Caco-2 (cell line): ENCODE measurements at regions not wholly inside any gene's neighbourhood (a gene's known extent, or its start where the extent isn't known, plus 50 kb on each side); places are given as distances from the start of the nearest gene placed in this dataset.

Experiments used
- BruUV-seq: library from RNA; stranded (reverse); fragments of 400-500 nt; replicated peaks from 2 replicates; lab custom pipeline; 2021; lab: Mats Ljungman, UMichigan
- CTCF ChIA-PET: fragments of 300-600 bp; sonication (Branson Sonifier 250); formaldehyde crosslinking; loops from one replicate; lab custom pipeline; 2022; ENCODE audit warnings: antibody characterized with exemption; lab: Charles Lee
- POLR2A ChIA-PET: fragments of 300-600 bp; sonication (Branson Sonifier 250); formaldehyde crosslinking; loops from one replicate; lab custom pipeline; 2022; ENCODE audit warnings: antibody characterized with exemption; lab: Charles Lee
- DNase-seq, 2 experiments: peaks; one replicate each; pipeline versions ENCODE4 v3.0.0 to v3.0.0-alpha.2; 2020 to 2022
- H3K27me3 ChIP-seq: replicated peaks from 2 replicates; pipeline ENCODE4 v1.6.0; 2011; ENCODE audit warnings: low read length; ENCODE audit not compliant: control insufficient read depth, insufficient read depth
- H3K36me3 ChIP-seq: 2 replicates; pipeline ENCODE4 v1.5.1; 2011; ENCODE audit warnings: low read length; ENCODE audit not compliant: control insufficient read depth, insufficient read depth
- H3K4me1 ChIP-seq: fragments of 250-450 bp; sonication (Bioruptor Pico); 2 replicates; pipeline ENCODE4 v1.5.1; 2020; ENCODE audit warnings: mild to moderate bottlenecking
- H3K4me3 ChIP-seq: 2 replicates; pipeline ENCODE4 v1.5.1; 2011; ENCODE audit warnings: low read depth, mild to moderate bottlenecking, control low read depth, low read length
- H3K9me3 ChIP-seq: fragments of 250-450 bp; sonication (Bioruptor Pico); 2 replicates; pipeline ENCODE4 v1.5.1; 2020; ENCODE audit warnings: mild to moderate bottlenecking, moderate library complexity
- H3K27ac Mint-ChIP-seq: one replicate; pipeline ENCODE4 v1.8.0; 2022; ENCODE audit warnings: mixed read lengths; ENCODE audit not compliant: unreplicated experiment
- H3K27me3 Mint-ChIP-seq: one replicate; pipeline ENCODE4 v1.8.0; 2022; ENCODE audit warnings: mixed read lengths; ENCODE audit not compliant: insufficient read depth, unreplicated experiment
- H3K36me3 Mint-ChIP-seq: one replicate; pipeline ENCODE4 v1.8.0; 2022; ENCODE audit warnings: mild to moderate bottlenecking, mixed read lengths; ENCODE audit not compliant: insufficient read depth, unreplicated experiment
- H3K4me1 Mint-ChIP-seq: one replicate; pipeline ENCODE4 v1.8.0; 2022; ENCODE audit warnings: low read depth, mixed read lengths; ENCODE audit not compliant: unreplicated experiment
- H3K4me3 Mint-ChIP-seq: one replicate; pipeline ENCODE4 v1.8.0; 2022; ENCODE audit warnings: mild to moderate bottlenecking, moderate library complexity, mixed read lengths; ENCODE audit not compliant: unreplicated experiment
- H3K9me3 Mint-ChIP-seq: one replicate; pipeline ENCODE4 v1.8.0; 2022; ENCODE audit warnings: mixed read lengths; ENCODE audit not compliant: unreplicated experiment
- intact Hi-C: fragments of 100-400 bp; cut with micrococcal nuclease; formaldehyde crosslinking; loops from one replicate; pipeline ENCODE4 v1.10.0; 2022; ENCODE audit not compliant: unreplicated experiment
- TF ChIP-seq, protein P1 (sequence below), 2 experiments: fragments of 200-600 bp in 1 of 2; IDR thresholded peaks; 1 replicate in 1 of 2; 2 replicates in 1 of 2; pipeline versions ENCODE4 v1.5.1 to v1.8.0; 2011 to 2022; ENCODE audit warnings: antibody characterized with exemption in 1 of 2, control low read depth in 1 of 2, inconsistent platforms in 1 of 2, low read depth in 1 of 2, low read length in 1 of 2, mild to moderate bottlenecking in 1 of 2, moderate library complexity in 1 of 2; ENCODE audit not compliant: insufficient read depth in 1 of 2, severe bottlenecking in 1 of 2, unreplicated experiment in 1 of 2

DNA sequence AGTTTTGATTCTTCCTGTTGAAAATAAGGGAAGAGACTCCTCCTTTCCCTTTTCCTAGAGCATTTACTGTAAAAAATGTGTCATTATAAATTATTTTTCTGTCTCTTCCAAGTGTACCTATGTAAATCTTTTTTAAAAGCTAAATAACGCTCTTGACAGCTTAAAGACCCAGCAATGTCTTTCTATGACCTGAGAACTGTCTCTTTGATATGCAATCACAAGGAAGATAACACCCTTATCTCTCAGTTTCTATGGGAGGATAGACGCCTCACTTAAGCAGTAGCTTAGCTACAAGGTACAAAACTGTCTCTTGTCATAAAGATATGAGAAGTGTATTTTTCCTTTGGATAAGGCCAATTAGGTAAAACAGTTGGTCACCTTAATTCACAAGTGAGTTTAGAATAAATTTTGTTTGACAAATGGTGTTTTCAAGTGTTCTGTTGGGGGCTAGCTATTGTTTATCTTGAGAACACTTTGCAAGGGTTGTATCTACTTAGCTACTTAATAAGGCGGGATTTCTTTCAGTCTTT lies 980.6 kb upstream of the EYS start:
- TF ChIP-seq, protein P1, sequence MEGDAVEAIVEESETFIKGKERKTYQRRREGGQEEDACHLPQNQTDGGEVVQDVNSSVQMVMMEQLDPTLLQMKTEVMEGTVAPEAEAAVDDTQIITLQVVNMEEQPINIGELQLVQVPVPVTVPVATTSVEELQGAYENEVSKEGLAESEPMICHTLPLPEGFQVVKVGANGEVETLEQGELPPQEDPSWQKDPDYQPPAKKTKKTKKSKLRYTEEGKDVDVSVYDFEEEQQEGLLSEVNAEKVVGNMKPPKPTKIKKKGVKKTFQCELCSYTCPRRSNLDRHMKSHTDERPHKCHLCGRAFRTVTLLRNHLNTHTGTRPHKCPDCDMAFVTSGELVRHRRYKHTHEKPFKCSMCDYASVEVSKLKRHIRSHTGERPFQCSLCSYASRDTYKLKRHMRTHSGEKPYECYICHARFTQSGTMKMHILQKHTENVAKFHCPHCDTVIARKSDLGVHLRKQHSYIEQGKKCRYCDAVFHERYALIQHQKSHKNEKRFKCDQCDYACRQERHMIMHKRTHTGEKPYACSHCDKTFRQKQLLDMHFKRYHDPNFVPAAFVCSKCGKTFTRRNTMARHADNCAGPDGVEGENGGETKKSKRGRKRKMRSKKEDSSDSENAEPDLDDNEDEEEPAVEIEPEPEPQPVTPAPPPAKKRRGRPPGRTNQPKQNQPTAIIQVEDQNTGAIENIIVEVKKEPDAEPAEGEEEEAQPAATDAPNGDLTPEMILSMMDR (IDR thresholded peaks at IDR 0.05; ENCODE audit: insufficient read depth in 1 of 2, low read depth in 1 of 2, low read length in 1 of 2, severe bottlenecking in 1 of 2, unreplicated experiment in 1 of 2): no peak
- no peaks in the 10 kb centered on the region for H3K36me3 ChIP-seq
- Mint-ChIP-seq H3K36me3 (no peaks in the 10 kb centered on the region), H3K27ac (no peak overlapping the region), H3K9me3 (no peaks in the 10 kb centered on the region), H3K4me3 (no peak overlapping the region), H3K27me3 (no peaks in the 10 kb centered on the region), H3K4me1 (no peaks in the 10 kb centered on the region)
- POLR2A ChIA-PET: no interaction called here
- intact Hi-C loops: no loop called here
- DNase-seq: no peak
- H3K9me3 ChIP-seq: no peaks in the 10 kb centered on the region
- CTCF ChIA-PET: no interaction called here
- no peaks in the 10 kb centered on the region for H3K4me1 ChIP-seq
- H3K4me3 ChIP-seq: no peak overlapping the region
- no peaks in the 10 kb centered on the region for H3K27me3 ChIP-seq
- no TSS peak for BruUV-seq

DNA sequence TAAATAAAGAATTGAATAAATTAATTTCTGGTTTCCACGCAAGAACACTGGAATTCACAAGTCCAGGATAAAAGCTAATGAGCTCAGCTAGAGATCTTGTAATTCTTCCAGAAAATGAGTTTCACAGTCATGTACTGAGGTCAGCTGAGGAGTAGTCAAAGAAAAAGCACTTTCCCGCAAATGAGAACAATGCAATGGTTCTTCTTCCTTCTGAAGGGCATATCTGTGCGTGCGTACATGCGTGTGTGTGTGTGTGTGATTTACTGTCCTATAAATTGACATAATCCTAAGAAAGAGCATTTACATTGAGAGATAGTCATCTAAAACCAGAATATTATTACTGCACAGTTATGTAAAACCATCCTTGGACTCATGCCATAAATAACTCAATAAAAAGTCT lies 968.9 kb upstream of the EYS start:
- BruUV-seq: no TSS peak
- no peaks in the 10 kb centered on the region for H3K4me1 Mint-ChIP-seq
- H3K36me3 Mint-ChIP-seq: no peaks in the 10 kb centered on the region

DNA sequence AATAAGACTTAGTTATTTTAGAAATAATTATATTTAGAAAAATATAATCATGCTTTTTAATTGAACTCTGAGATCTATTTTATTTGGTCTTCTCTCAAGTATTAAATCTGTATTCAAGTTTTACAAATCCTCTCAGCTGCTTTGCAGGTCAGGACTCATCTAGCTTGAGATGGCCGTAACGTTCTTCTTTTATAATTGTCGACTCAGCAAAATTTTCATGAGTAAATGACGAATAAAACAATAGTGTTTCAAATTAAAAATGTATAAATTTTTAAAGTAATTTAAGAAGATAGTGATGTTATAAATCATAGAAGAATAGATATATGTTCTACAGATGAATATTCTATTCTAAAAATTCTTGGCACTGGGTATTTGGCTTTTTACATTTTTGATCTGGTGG lies 957.1 kb upstream of the EYS start:
- Histone ChIP-seq H3K36me3 (no peaks in the 10 kb centered on the region), H3K4me3 (no peak overlapping the region), H3K27me3 (no peaks in the 10 kb centered on the region), H3K9me3 (no peaks in the 10 kb centered on the region), H3K4me1 (no peaks in the 10 kb centered on the region)
- Mint-ChIP-seq H3K27ac (no peak overlapping the region), H3K4me3 (no peak overlapping the region), H3K36me3 (no peaks in the 10 kb centered on the region), H3K4me1 (no peaks in the 10 kb centered on the region), H3K27me3 (no peaks in the 10 kb centered on the region), H3K9me3 (no peaks in the 10 kb centered on the region)
- BruUV-seq: no TSS peak
- intact Hi-C loops: no loop called here
- ChIA-PET CTCF (no interaction called here), POLR2A (no interaction called here)
- DNase-seq: no peak
- TF ChIP-seq, protein P1 (IDR thresholded peaks at IDR 0.05; ENCODE audit: insufficient read depth in 1 of 2, low read depth in 1 of 2, low read length in 1 of 2, severe bottlenecking in 1 of 2, unreplicated experiment in 1 of 2): no peak

More for the DNA sequence above, 968.9 kb upstream of the EYS start:
- TF ChIP-seq, protein P1 (IDR thresholded peaks at IDR 0.05; ENCODE audit: insufficient read depth in 1 of 2, low read depth in 1 of 2, low read length in 1 of 2, severe bottlenecking in 1 of 2, unreplicated experiment in 1 of 2): no peak
- no peaks in the 10 kb centered on the region for H3K36me3 ChIP-seq
- no peaks in the 10 kb centered on the region for H3K4me1 ChIP-seq
- no peak overlapping the region for H3K4me3 ChIP-seq
- ChIA-PET CTCF (no interaction called here), POLR2A (no interaction called here)
- no peak for DNase-seq
- no peaks in the 10 kb centered on the region for H3K9me3 Mint-ChIP-seq
- no peaks in the 10 kb centered on the region for H3K9me3 ChIP-seq
- H3K27me3 Mint-ChIP-seq: no peaks in the 10 kb centered on the region
- H3K4me3 Mint-ChIP-seq: no peak overlapping the region
- intact Hi-C loops: no loop called here
- H3K27ac Mint-ChIP-seq: no peak overlapping the region
- no peaks in the 10 kb centered on the region for H3K27me3 ChIP-seq
